K562 (cell line): ENCODE measurements at regions not wholly inside any gene's neighbourhood (a gene's known extent, or its start where the extent isn't known, plus 50 kb on each side); places are given as distances from the start of the nearest gene placed in this dataset.
"Not testable (repeated sequence)": the region's sequence is repeated elsewhere in the genome, so short reads cannot be mapped to it uniquely, and the experiment has no call there.

Experiments
- CBX5 ChIP-seq: IDR thresholded peaks from 2 replicates; pipeline ENCODE4 v1.6.1; 2014; ENCODE audit warnings: low read depth, borderline replicate concordance
- CREB1 ChIP-seq, 2 experiments: sonication (generic) in 1 of 2; formaldehyde crosslinking in 1 of 2; IDR thresholded peaks; 2 replicates each; pipeline versions ENCODE4 v1.6.1 to v1.8.0; 2012 to 2022; ENCODE audit warnings: inconsistent platforms in 1 of 2, mild to moderate bottlenecking in 1 of 2, missing genetic modification reagents in 1 of 2, moderate library complexity in 1 of 2
- NFYB ChIP-seq: IDR thresholded peaks from 2 replicates; pipeline ENCODE4 v1.6.1; 2011; ENCODE audit warnings: mild to moderate bottlenecking, moderate library complexity; ENCODE audit not compliant: insufficient read length; ENCODE audit errors: extremely low read depth
- SIN3A ChIP-seq, 2 experiments: fragments of 150-350 bp in 1 of 2; IDR thresholded peaks; 2 replicates each; pipeline ENCODE4 v1.6.1; 2011 to 2016; ENCODE audit warnings: borderline replicate concordance in 2 of 2, low read depth in 2 of 2, low read length in 2 of 2, mild to moderate bottlenecking in 2 of 2, moderate library complexity in 2 of 2; ENCODE audit not compliant: control insufficient read depth in 1 of 2
- ZNF274 ChIP-seq: IDR thresholded peaks from 2 replicates; pipeline ENCODE4 v1.6.1; 2011; ENCODE audit warnings: low read depth, mild to moderate bottlenecking, low read length, moderate library complexity, borderline replicate concordance
- ZNF384 ChIP-seq: IDR thresholded peaks from 2 replicates; pipeline ENCODE4 v1.6.1; 2012; ENCODE audit warnings: low read depth, low read length, improper control_type of control experiment

DNA sequence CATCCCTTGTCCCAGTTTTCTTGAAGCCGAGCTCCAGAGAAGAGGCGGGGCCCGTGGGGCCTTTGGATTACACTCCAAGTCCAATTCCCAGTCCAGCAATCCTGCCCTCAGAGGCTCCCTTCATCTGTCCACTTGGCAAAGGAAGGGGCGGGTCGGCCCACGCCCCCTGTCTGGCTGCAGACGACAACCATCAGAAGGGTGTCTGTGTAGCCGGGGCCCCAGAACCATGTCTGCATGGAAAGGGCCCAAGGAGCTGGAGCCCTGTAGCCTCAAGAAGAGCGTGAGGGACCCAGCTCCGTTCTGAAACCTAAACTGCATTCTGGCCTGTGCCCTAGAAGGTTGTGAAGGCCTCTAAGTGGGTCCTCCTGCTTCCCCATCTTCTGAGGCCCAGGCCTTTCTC lies 65.2 kb upstream of the TAMM41 start:
- not testable (repeated sequence) for TF ChIP-seq CBX5; SIN3A (IDR thresholded peaks at IDR 0.05; ENCODE audit: borderline replicate concordance in 2 of 2, control insufficient read depth in 1 of 2, low read depth in 2 of 2, low read length in 2 of 2); NFYB; ZNF384; CREB1 (IDR thresholded peaks at IDR 0.05); CREB1 (CRISPR knock-in tag; IDR thresholded peaks at IDR 0.05); ZNF274
